Uterus (tissue), 3 donors: ENCODE measurements at regions not wholly inside any gene's neighbourhood (a gene's known extent, or its start where the extent isn't known, plus 50 kb on each side); places are given as distances from the start of the nearest gene placed in this dataset.

ENCODE experiments used
- DNase-seq, 2 donors: peaks; one replicate each; pipeline ENCODE4 v3.0.0-alpha.2; 2019 to 2020
- H3K27ac ChIP-seq, 2 donors: fragments of 200-600 bp; sonication (generic); 1 replicate in 1 of 2; 2 replicates in 1 of 2; pipeline ENCODE4 v1.5.1; 2016 to 2018
- H3K27me3 ChIP-seq, 2 donors: fragments of 200-600 bp; sonication (generic); one replicate each; pipeline ENCODE4 v1.5.1; 2018 to 2019; ENCODE audit warnings: control low read depth in 1 of 2
- H3K36me3 ChIP-seq, 2 donors: fragments of 200-600 bp; sonication (generic); one replicate each; pipeline ENCODE4 v1.5.1; 2019; ENCODE audit warnings: control low read depth in 1 of 2
- H3K4me1 ChIP-seq, 2 donors: fragments of 200-600 bp; sonication (generic); one replicate each; pipeline ENCODE4 v1.5.1; 2018 to 2019; ENCODE audit warnings: control low read depth in 1 of 2
- H3K4me3 ChIP-seq, 2 donors: fragments of 200-600 bp; sonication (generic); 1 replicate in 1 of 2; 2 replicates in 1 of 2; pipeline ENCODE4 v1.5.1; 2018 to 2019; ENCODE audit warnings: mild to moderate bottlenecking in 1 of 2
- H3K9me3 ChIP-seq, 2 donors: fragments of 200-600 bp; sonication (generic); one replicate each; pipeline ENCODE4 v1.5.1; 2019; ENCODE audit warnings: control low read depth in 1 of 2
- CTCF ChIP-seq, 4 experiments: fragments of 200-600 bp in 2 of 4; fragments of 450-650 bp in 2 of 4; sonication (generic) in 2 of 4; IDR thresholded peaks; one replicate each; pipeline ENCODE4 v1.5.1; 2016 to 2019; ENCODE audit warnings: antibody characterized with exemption in 4 of 4, mild to moderate bottlenecking in 2 of 4, moderate library complexity in 1 of 4
- POLR2A ChIP-seq, 2 donors: fragments of 450-650 bp; IDR thresholded peaks; one replicate each; pipeline ENCODE4 v1.6.1; 2016; ENCODE audit warnings: antibody characterized with exemption in 2 of 2, mild to moderate bottlenecking in 1 of 2, moderate library complexity in 1 of 2
- intact Hi-C: fragments of 100-400 bp; cut with DNase I; formaldehyde crosslinking; loops from one replicate; pipeline ENCODE4 v1.15.1; 2023; ENCODE audit warnings: low total_unique reads
- donor health status: DM: yes; HTN: yes; CAD: no.

GRCh38 chr22:48800886-48801607, 1026.6 kb downstream of the BRD1 start:
- Histone ChIP-seq H3K27me3 (no peaks in the 10 kb centered on the region), H3K36me3 (no peaks in the 10 kb centered on the region), H3K4me3 (no peak overlapping the region), H3K4me1 (no peaks in the 10 kb centered on the region), H3K27ac (no peak overlapping the region), H3K9me3 (no peaks in the 10 kb centered on the region)
- DNase-seq = no peak
- no peak for TF ChIP-seq POLR2A (IDR thresholded peaks at IDR 0.05)
- intact Hi-C loops = no loop called here

- H3K27me3 ChIP-seq = no peaks in the 10 kb centered on the region
- no peak for DNase-seq
Observed at GRCh38 chr22:48800036-48800885, 1027.4 kb downstream of the BRD1 start.

GRCh38 chr22:48799227-48799970, 1028.3 kb downstream of the BRD1 start:
- Histone ChIP-seq H3K9me3 (no peaks in the 10 kb centered on the region), H3K27ac (no peak overlapping the region), H3K4me3 (no peak overlapping the region), H3K27me3 (no peaks in the 10 kb centered on the region), H3K36me3 (no peaks in the 10 kb centered on the region), H3K4me1 (no peaks in the 10 kb centered on the region)
- no peak for DNase-seq
- TF ChIP-seq POLR2A (IDR thresholded peaks at IDR 0.05) (no peak), CTCF (IDR thresholded peaks at IDR 0.05) (no peak)
- intact Hi-C loops = no loop called here

More at GRCh38 chr22:48800036-48800885, 1027.4 kb downstream of the BRD1 start:
- intact Hi-C loops = no loop called here
- no peak for TF ChIP-seq POLR2A (IDR thresholded peaks at IDR 0.05)
- TF ChIP-seq CTCF (IDR thresholded peaks at IDR 0.05) = no peak
- H3K36me3 ChIP-seq = no peaks in the 10 kb centered on the region
- H3K4me1 ChIP-seq = no peaks in the 10 kb centered on the region
- H3K27ac ChIP-seq = no peak overlapping the region
- no peaks in the 10 kb centered on the region for H3K9me3 ChIP-seq
- H3K4me3 ChIP-seq = no peak overlapping the region

GRCh38 chr22:48798281-48799226, 1029.1 kb downstream of the BRD1 start:
- DNase-seq = no peak
- H3K27me3 ChIP-seq = no peaks in the 10 kb centered on the region
- intact Hi-C loops = no loop called here
- H3K4me1 ChIP-seq = no peaks in the 10 kb centered on the region
- H3K9me3 ChIP-seq = no peaks in the 10 kb centered on the region
- H3K36me3 ChIP-seq = no peaks in the 10 kb centered on the region
- no peak overlapping the region for H3K4me3 ChIP-seq
- no peak overlapping the region for H3K27ac ChIP-seq
- no peak for TF ChIP-seq POLR2A (IDR thresholded peaks at IDR 0.05)
- TF ChIP-seq CTCF (IDR thresholded peaks at IDR 0.05) = no peak

- Histone ChIP-seq H3K36me3 (no peaks in the 10 kb centered on the region), H3K27ac (no peak overlapping the region), H3K9me3 (no peaks in the 10 kb centered on the region), H3K4me3 (no peak overlapping the region), H3K27me3 (no peaks in the 10 kb centered on the region), H3K4me1 (no peaks in the 10 kb centered on the region)
- no peak for TF ChIP-seq CTCF (IDR thresholded peaks at IDR 0.05)
- no peak for TF ChIP-seq POLR2A (IDR thresholded peaks at IDR 0.05)
- intact Hi-C loops = no loop called here
- DNase-seq = no peak
Observed at GRCh38 chr22:48797731-48798130, 1029.9 kb downstream of the BRD1 start.
